Activated CD8-positive, alpha-beta memory T cell treated with anti-CD3 and anti-CD28 coated beads, Interleukin-2, amount 50 U/mL, for 24 hours (primary cell): ENCODE measurements at regions not wholly inside any gene's neighbourhood (a gene's known extent, or its start where the extent isn't known, plus 50 kb on each side); places are given as distances from the start of the nearest gene placed in this dataset.
"Not testable (repeated sequence)": the region's sequence is repeated elsewhere in the genome, so short reads cannot be mapped to it uniquely, and the experiment has no call there.

ENCODE experiments used
- DNase-seq: peaks from one replicate; pipeline ENCODE4 v3.0.0-alpha.2; 2020; ENCODE audit errors: extremely low read depth

DNA sequence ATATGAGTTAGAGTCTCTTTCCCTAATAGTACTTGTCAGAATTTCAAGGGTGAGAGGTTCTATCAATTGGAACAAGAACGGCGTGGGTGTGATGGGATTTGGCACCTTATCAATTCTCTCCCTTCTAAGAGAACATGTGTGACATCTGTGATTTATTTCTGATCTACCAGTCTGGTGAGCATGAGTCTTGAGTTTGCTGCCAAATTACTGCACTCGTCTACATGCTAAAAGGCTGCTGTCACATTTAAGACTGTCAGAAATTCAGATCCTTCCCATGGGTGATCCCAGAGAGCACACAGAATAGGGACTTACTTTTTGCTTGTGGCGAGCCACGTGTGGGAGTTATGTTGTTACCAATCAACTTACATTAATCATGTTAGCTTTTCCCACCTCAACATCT is 370.2 kb upstream of the SASH1 start:
- DNase-seq = no peak

DNA sequence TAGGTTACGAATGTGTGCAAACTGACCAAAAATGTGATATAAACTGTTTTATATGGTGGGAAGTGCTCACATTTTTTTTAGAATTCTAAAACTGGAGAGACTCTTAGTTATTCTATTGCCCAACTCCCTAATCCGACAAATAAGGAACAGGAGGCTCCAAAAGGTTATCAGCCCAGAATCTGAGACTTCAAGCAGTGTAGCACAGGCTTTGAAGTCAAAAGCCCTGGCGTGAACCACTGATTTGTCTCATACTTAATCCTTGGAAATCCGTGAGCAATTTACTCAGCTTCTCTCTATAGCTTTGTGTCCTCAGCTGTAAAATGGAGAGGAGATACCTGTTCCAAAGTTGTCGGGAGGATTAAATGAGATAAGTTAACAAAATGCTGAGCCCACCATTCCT is 368.8 kb upstream of the SASH1 start:
- DNase-seq = no peak

DNA sequence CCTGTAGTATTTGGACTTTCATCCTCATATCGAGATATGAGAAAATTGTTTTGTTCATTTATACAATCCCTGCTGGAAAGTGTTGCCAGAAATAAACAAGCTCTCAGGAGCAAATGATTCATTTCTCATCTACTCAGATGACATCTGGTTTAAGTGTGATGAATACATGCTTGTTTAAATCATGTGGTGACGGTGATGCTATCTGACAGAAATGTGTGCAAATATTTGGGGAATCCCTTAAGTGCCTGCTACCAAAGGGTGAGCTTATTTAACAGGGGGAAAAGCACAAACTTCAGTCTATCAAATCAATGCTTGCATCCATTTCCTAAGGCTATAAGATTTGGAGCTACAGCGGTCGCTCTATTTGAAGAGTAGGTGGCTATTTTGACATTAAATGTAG is 368.3 kb upstream of the SASH1 start:
- DNase-seq = no peak

DNA sequence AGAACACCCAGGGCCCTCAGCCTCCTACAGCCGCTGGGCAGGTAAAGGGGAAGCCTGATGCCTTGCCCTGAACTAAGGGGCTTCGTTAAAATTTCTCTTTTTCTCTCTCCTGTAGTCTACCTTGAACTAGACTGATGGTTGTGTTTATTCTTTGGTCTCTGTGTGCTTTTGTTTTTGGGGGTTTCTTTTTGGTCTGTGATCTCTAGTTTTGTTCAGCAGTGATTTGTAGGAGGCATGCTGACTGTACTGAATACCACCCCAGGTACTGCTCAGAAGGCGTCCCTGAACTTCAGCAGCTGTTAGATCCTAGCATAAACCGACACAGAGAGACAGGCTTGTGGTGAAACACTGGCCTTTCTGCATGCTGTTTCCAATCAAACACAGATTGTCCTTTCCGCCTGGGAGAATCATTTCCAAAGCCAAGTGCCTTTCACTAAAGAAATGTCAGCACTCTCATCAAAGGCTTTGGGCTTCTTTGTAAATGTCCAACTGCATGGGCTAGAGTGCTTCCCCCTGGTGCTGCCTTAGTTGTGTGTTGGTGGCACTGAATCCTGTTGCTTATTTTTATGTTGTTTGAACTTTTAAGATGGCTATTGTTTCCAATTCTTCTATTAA is 364.7 kb upstream of the SASH1 start:
- DNase-seq = no peak

DNA sequence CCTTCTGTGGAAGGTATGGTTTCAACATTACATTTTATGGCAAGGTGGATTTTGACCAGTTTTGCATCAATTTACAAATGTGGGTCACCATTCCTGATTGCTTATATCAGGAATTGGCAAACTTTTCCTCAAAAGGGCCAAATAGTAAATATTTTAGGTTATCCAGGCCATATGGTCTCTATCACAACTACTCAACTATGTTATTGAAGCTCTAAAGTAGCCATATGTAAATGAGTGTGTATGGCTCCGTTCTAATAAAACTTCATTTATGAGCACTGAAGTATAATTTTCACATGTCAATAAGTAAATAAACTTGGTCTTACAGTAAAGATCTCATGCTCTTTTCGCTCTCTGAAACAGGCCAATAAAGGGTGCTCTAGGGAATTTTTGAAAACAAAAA is 362.7 kb upstream of the SASH1 start:
- DNase-seq = no peak

DNA sequence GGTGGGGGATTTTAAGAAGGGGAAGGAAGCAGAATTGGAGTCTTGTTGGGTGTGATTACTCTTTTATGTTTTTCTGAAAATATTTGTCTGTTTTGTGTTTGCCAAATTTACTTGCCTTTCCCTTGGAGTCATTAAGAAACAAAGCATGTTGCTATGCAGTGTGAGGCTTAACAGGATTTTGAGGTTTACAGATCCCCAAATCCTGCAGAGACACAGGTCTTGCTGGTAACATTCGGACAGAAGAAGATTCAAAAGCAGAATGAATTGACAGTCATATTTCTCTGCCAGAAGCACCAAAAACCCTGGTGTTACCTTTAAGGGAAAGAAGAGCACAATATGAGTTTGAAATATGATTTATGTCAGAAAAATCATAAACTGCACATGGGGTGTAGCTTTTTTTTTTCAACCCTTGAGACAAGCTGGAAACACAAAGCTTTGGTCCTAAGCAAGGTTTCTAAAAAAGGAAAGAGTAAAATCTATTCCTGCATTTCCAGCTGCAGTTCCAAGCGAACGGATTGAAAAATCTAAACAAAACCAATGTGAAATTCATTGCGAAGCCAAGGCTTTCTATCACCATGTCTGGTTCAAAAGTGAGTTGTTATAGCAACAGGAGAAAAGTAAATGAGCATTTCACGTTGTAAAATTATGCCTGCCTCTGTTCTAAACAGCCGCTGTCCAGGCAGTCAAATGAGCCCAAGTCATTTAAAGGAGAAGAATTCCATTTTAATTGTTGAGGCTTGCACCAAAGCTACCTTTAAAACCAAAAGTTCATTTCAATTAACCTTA is 358.9 kb upstream of the SASH1 start:
- DNase-seq = no peak

DNA sequence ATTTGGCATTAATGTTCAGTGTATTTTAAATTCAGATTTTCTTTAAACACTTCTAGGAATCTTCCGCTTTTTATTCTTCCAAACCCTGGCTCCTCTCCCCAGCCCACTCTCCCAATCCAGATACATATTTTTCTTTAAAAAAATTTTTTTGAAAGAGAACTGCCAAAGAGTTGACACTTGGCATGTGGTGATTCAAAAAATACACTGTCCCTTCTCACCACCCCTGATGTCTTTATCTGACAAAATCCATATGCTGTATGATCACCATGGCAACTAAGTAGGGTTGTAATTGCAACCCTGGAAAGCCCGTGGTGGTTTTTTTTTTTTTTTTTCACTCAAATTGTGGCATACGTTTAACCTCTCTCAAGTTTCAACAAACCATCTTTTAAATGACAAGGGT is 355.8 kb upstream of the SASH1 start:
- DNase-seq = no peak

DNA sequence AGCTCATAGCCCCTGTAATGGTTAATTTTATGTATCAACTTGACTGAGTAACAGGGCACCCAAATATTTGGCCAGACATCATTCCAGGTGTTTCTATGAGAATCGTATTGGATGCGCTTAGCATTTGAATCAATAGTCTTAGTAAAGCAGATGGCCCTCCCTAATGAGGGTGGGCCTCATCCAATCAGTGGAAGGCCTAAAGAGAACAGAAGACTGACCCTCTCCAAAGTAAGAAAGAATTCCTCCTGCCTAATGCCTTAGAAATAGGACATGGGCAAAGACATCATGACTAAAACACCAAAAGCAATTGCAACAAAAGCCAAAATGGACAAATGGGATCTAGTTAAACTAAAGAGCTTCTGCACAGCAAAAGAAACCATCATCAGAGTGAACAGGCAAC is 352.5 kb upstream of the SASH1 start:
- DNase-seq = no peak

DNA sequence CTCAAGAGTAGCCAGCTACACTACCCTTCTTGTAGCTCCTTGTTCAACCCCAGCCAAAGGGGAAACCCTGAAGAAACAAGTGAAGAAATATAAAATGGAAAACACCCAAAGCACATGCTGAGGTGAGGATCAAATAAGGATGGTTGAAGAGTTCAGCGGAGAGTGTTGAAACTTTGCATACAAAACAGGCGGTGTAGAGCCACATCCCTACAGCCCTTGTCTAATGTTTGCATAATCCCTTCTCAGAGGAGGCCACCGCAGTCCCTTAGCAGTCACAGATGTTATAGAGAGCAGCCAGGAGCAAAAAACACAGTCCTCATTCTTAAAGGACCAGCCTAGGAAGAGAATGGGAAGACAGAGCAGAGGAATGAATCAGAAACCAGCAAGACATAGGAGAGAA is 350.7 kb upstream of the SASH1 start:
- DNase-seq = no peak

DNA sequence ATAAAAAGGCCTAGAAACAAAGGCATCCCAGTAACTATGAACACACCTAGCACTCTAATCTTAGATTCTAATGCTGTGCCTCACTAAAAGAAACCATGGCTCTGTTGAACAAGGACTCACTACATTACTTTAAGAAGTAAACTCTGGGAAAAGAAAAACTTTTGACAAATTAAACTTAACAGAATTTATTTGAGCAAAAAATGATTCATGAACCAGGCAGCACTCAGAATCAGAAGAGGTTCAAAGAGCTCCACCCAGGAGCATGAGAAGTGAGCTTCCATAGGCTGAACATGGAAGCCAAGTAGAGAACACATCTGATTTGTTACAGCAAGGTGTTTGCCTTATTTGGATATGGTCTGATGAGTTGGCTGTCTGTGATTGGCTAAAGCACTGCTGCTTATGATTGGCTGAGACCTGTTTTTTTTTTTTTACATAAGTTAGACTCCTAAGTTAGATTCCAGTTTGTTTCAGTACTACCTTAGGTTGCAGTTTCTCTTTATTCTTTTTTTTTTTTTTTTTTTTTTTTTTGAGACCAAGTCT is 343.6 kb upstream of the SASH1 start:
- DNase-seq = no peak

DNA sequence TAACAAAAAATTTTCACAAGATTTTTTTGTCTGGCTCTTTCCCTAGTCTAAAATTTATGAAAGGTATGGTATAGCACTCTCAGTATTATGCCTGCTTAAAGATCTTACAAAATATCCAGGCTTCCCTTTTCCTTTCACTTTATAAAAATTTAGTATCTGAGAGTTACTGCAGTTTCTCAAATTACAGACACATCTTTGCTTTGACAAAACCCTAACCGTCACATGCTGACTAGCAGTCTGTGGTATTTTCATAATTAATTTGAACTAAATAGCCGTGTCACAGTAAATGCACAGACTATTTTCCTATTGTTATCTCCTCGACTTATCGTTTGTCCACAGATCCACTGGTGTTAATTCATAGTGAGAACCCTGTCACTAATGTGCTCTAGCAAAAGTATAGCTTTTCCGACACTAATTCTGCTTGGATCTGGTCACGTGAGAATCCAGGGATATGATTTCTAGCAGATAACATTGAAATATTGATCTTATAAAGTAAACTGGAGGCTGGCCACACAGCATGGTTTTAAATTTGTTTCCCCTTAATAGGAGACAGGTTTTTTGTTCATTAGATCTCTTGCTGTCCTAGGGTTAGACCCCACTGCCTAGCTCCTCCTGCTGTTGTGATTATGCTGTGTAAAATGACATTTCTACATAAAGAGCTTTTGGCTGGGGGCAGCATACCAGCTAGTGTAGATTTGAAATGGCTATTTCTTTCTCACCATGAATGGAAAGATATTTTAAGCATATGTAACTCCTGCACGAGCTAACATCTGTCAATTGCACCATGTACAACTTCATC is 340.6 kb upstream of the SASH1 start:
- no peak for DNase-seq

DNA sequence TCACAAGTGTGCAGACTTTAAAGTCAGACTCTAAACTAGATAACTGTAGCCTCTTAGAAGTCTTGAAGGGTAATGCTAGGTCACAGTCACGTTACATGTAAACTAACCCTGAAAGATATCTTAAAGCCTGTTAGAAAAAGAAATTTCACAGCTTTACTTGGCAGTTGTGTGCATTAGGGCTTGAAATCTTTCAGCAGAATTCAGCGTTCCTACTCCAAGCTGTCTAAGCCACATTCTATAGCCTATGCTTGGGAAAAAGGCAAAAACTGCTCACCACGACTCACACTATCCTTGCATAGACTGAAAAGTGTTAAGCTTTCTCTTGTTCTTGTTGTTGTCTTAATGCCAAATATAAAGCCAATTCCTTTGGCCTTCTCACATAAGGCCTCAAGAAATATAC is 338.0 kb upstream of the SASH1 start:
- DNase-seq = no peak

DNA sequence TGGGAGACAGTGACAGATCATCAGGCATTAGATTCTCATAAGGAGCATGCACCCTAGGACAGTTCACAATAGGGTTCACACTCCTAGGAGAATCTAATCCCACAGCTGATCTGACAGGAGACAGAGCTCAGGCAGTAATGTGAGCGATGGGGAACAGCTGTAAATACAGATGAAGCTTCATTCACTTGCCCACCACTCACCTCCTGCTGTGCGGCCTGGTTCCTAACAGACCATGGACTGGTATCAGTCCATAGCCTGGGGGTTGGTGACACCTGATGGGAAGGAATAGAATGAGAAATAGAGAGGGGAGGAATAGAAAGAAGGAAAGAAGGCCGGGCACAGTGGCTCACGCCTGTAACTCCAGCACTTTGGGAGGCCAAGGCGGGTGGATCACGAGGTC is 336.8 kb upstream of the SASH1 start:
- DNase-seq = no peak

DNA sequence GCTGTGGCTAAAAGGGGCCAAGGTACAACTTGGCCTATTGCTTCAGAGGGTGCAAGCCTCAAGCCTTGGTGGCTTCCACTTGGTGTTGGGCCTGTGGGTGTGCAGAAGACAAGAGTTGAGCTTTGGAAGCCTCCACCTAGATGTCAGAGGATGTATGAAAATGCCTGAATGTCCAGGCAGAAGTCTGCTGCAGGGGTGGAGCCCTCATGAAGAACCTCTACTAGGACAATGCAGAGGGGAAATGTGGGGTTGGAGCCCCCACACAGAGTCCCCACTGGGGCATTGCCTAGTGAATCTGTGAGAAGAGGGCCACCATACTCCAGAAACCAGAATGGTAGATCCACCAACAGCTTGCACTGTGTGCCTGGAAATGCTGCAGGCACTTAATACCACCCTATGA is 332.1 kb upstream of the SASH1 start:
- not testable (repeated sequence) for DNase-seq

DNA sequence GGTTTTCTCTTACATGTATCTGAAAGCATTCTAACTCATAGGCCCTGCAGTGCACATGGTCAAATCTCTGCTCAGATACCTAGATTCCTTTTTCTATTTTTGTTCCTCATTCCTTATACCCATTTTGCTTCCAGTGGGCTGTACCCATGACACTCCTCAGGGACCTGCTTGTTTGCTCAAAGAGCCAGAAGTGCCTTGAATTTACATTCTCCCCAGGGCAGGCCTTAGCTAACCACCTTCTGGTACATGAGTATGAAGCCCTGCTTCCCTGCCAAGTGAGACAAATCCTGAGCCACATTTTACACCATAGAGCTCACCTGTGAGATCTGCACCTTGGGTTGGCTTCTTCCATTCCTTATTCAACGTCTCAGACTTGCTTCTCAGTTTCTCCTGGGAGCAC is 326.6 kb upstream of the SASH1 start:
- DNase-seq = no peak

DNA sequence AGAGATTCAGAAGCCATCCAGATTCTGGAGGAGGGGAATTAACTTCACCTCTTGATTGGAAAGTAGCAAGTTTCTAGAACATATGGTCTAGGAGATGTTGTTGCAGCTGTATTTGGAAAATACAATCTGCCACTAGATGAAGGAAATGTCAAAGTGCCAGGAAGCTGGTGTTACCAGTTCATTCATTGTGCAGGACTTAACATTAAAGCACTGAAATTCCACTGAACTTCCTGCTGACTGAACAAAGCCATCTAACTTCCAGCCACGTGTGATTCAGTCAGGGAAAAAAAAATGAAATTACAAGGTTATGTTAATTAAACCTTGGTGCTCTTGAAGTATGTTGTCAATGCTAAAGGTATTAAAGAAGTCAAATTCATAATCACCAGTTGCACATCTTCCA is 321.5 kb upstream of the SASH1 start:
- DNase-seq = no peak

DNA sequence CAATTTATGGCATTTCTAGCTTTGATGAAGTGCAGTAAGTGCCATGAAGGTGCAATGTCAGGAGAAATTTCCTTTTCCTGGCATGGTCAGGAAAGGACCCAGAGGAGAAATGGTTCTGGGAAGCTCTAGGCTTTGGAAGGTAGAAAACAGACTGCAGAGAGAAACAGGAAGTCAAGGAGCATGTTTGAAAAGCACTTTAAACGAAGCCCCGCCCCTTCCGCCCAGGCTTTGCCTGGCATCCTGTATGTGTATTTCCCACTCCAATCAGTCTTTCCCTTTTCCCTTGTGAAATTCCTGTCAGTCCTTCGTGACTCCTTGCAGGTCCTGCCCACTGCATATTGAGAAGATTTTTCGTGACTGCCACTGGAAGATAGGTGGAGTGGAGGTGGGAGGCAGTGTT is 320.9 kb upstream of the SASH1 start:
- DNase-seq = no peak

DNA sequence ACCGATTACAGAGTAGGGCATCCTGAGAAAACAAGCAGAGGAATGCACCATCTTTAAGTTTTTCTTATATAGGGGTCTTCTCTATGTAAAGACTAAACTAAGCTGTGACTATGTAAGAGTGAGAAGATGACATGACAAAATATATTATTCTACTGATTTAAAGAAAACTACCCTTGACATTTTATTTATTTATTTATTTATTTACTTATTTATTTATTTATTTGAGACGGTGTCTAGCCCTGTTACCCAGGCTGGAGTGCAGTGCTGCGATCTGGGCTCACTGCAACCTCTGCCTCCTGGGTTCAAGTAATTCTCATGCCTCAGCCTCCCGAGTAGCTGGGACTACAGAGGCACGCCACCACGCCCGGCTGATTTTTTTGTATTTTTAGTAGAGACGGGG is 320.4 kb upstream of the SASH1 start:
- not testable (repeated sequence) for DNase-seq

DNA sequence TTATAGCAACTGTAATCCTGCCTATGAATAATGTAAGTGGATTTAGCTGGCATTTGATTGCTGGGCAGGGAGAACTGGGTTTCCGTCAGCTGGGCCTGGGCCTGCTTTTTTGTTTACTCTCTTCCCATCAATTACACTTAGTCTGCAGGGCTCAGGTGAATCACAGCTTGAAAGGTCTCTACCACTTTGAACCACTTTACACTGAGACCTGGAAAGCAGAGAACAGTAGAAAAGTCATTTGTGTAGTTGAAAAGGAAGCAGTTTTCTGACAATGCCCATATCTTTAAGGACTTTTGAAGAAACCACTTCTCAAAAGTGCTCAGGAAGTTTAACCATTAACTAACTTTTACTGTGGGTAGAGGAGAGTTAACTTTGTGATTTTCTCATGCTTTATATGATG is 315.4 kb upstream of the SASH1 start:
- DNase-seq = no peak

DNA sequence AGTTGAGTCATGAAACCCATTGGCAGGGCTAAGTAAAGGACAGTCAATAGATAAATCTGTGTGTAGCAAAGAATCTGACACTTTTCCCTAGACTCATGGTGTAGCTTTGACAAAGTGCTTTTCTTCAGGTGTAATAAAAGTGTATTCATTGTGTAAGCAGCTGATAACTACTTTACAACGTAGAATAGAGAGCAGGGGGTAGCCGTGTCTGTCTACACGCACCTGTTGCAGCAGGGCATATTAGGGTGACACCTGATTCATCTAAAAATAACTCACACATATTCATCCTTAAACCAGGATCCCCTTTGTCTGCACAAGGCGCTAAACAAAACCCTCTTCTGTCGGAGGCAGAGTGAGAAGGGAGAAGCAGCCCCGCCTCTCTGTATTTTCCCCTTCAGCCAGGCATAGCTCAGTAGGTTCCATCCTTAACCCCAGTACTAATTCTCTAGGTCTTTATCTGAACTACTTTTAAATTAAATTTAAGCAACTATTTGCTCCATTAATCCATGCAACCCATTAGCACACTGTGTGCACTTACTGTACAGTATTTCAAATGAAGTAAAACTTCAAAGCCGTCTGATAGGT is 306.7 kb upstream of the SASH1 start:
- no peak for DNase-seq

DNA sequence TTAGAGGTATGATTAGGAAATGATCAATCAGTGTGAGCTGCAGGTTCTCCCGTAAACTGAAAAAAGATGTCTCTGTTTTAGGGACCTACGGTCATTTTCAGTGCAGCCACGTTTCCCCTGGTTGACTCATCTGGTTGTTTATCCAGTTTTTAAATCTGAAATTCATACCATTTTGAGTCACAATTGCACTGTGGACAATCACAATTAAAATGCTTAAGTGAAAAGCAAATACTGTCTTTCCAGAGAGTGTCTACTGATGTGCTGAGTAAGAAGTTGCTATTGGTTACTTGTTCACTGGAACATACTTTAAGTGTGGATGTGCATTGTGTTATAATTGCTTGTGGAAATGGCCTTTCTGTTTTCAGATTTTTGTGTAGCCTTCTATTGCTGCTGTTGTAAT is 305.1 kb upstream of the SASH1 start:
- DNase-seq = no peak

DNA sequence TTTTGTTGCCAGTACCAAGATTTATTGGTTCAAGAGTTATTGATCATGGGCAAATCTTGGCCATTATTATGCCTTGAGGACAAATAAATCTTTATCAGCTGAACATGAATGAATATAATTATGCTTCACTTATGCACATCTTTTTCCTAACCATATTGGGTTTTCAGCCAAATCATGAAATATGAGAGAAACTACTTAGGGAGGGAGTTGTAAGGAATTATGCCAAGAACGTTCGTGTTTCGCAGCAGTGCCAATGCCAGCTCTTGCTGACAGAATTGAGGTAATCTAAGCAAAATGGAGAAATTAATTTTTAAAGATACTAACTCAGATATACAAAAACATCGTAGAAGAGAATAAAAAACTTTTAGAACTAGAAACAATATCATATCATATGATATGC is 301.1 kb upstream of the SASH1 start:
- no peak for DNase-seq
